ENCODE measurements at regions not wholly inside any gene's neighbourhood (a gene's known extent, or its start where the extent isn't known, plus 50 kb on each side); places are given as distances from the start of the nearest gene placed in this dataset.

GRCh38 chr2:2879071-2879470 is 498.5 kb downstream of the EIPR1 start:
- Histone ChIP-seq H3K36me3 (ENCODE audit: insufficient read depth, low read length) (no peaks in the 10 kb centered on the region), H3K27me3 (ENCODE audit: control insufficient read depth in 1 of 2, insufficient read depth in 2 of 2, low read length in 2 of 2) (no peaks in the 10 kb centered on the region), H3K4me1 (ENCODE audit: insufficient read depth, low read length) (no peaks in the 10 kb centered on the region), H3K4me3 (ENCODE audit: low read depth in 1 of 2, low read length in 2 of 2) (no peak overlapping the region), H3K9ac (ENCODE audit: low read length) (no peak overlapping the region), H3K9me3 (ENCODE audit: low read length) (peaks cover 12% of the 10 kb centered on the region), H3K27ac (ENCODE audit: low read depth, low read length) (no peak overlapping the region)

- Histone ChIP-seq H3K27ac (ENCODE audit: low read depth, low read length) (no peak overlapping the region), H3K9ac (ENCODE audit: low read length) (no peak overlapping the region)
Measured at GRCh38 chr2:2877427-2877826, 500.2 kb downstream of the EIPR1 start.

GRCh38 chr2:2876331-2877221 is 501.0 kb downstream of the EIPR1 start:
- H3K27me3 ChIP-seq (ENCODE audit: control insufficient read depth in 1 of 2, insufficient read depth in 2 of 2, low read length in 2 of 2) = no peaks in the 10 kb centered on the region
- no peaks in the 10 kb centered on the region for H3K36me3 ChIP-seq (ENCODE audit: insufficient read depth, low read length)
- no peak overlapping the region for H3K27ac ChIP-seq (ENCODE audit: low read depth, low read length)
- no peaks in the 10 kb centered on the region for H3K9me3 ChIP-seq (ENCODE audit: low read length)
- H3K4me1 ChIP-seq (ENCODE audit: insufficient read depth, low read length) = no peaks in the 10 kb centered on the region
- no peak overlapping the region for H3K9ac ChIP-seq (ENCODE audit: low read length)
- no peak overlapping the region for H3K4me3 ChIP-seq (ENCODE audit: low read depth in 1 of 2, low read length in 2 of 2)

More at GRCh38 chr2:2877427-2877826, 500.2 kb downstream of the EIPR1 start:
- no peak overlapping the region for H3K4me3 ChIP-seq (ENCODE audit: low read depth in 1 of 2, low read length in 2 of 2)
- peaks cover 2% of the 10 kb centered on the region for H3K9me3 ChIP-seq (ENCODE audit: low read length)
- H3K36me3 ChIP-seq (ENCODE audit: insufficient read depth, low read length) = no peaks in the 10 kb centered on the region
- H3K27me3 ChIP-seq (ENCODE audit: control insufficient read depth in 1 of 2, insufficient read depth in 2 of 2, low read length in 2 of 2) = no peaks in the 10 kb centered on the region
- no peaks in the 10 kb centered on the region for H3K4me1 ChIP-seq (ENCODE audit: insufficient read depth, low read length)

- Histone ChIP-seq H3K36me3 (ENCODE audit: insufficient read depth, low read length) (no peaks in the 10 kb centered on the region), H3K27me3 (ENCODE audit: control insufficient read depth in 1 of 2, insufficient read depth in 2 of 2, low read length in 2 of 2) (no peaks in the 10 kb centered on the region), H3K9me3 (ENCODE audit: low read length) (no peaks in the 10 kb centered on the region), H3K4me1 (ENCODE audit: insufficient read depth, low read length) (no peaks in the 10 kb centered on the region), H3K4me3 (ENCODE audit: low read depth in 1 of 2, low read length in 2 of 2) (no peak overlapping the region), H3K9ac (ENCODE audit: low read length) (no peak overlapping the region), H3K27ac (ENCODE audit: low read depth, low read length) (no peak overlapping the region)
Measured at GRCh38 chr2:2875831-2876230, 501.8 kb downstream of the EIPR1 start.

- no peaks in the 10 kb centered on the region for H3K4me1 ChIP-seq (ENCODE audit: insufficient read depth, low read length)
- no peaks in the 10 kb centered on the region for H3K36me3 ChIP-seq (ENCODE audit: insufficient read depth, low read length)
- H3K27me3 ChIP-seq (ENCODE audit: control insufficient read depth in 1 of 2, insufficient read depth in 2 of 2, low read length in 2 of 2) = no peaks in the 10 kb centered on the region
- no peak overlapping the region for H3K4me3 ChIP-seq (ENCODE audit: low read depth in 1 of 2, low read length in 2 of 2)
- no peaks in the 10 kb centered on the region for H3K9me3 ChIP-seq (ENCODE audit: low read length)
- H3K9ac ChIP-seq (ENCODE audit: low read length) = no peak overlapping the region
- H3K27ac ChIP-seq (ENCODE audit: low read depth, low read length) = no peak overlapping the region
Measured at GRCh38 chr2:2875296-2875695, 502.3 kb downstream of the EIPR1 start.

GRCh38 chr2:2874805-2875204 is 502.8 kb downstream of the EIPR1 start:
- H3K9ac ChIP-seq (ENCODE audit: low read length) = no peak overlapping the region
- H3K36me3 ChIP-seq (ENCODE audit: insufficient read depth, low read length) = no peaks in the 10 kb centered on the region
- H3K4me3 ChIP-seq (ENCODE audit: low read depth in 1 of 2, low read length in 2 of 2) = no peak overlapping the region
- no peak overlapping the region for H3K27ac ChIP-seq (ENCODE audit: low read depth, low read length)
- H3K4me1 ChIP-seq (ENCODE audit: insufficient read depth, low read length) = no peaks in the 10 kb centered on the region
- H3K9me3 ChIP-seq (ENCODE audit: low read length) = no peaks in the 10 kb centered on the region
- H3K27me3 ChIP-seq (ENCODE audit: control insufficient read depth in 1 of 2, insufficient read depth in 2 of 2, low read length in 2 of 2) = no peaks in the 10 kb centered on the region

GRCh38 chr2:2874341-2874740 is 503.3 kb downstream of the EIPR1 start:
- Histone ChIP-seq H3K36me3 (ENCODE audit: insufficient read depth, low read length) (no peaks in the 10 kb centered on the region), H3K9ac (ENCODE audit: low read length) (no peak overlapping the region), H3K27ac (ENCODE audit: low read depth, low read length) (no peak overlapping the region), H3K27me3 (ENCODE audit: control insufficient read depth in 1 of 2, insufficient read depth in 2 of 2, low read length in 2 of 2) (no peaks in the 10 kb centered on the region), H3K4me3 (ENCODE audit: low read depth in 1 of 2, low read length in 2 of 2) (no peak overlapping the region), H3K9me3 (ENCODE audit: low read length) (no peaks in the 10 kb centered on the region), H3K4me1 (ENCODE audit: insufficient read depth, low read length) (no peaks in the 10 kb centered on the region)

GRCh38 chr2:2873450-2873811 is 504.2 kb downstream of the EIPR1 start:
- no peak overlapping the region for H3K9ac ChIP-seq (ENCODE audit: low read length)
- no peaks in the 10 kb centered on the region for H3K36me3 ChIP-seq (ENCODE audit: insufficient read depth, low read length)
- no peaks in the 10 kb centered on the region for H3K4me1 ChIP-seq (ENCODE audit: insufficient read depth, low read length)

GRCh38 chr2:2872713-2873449 is 504.7 kb downstream of the EIPR1 start:
- no peak overlapping the region for H3K4me3 ChIP-seq (ENCODE audit: low read depth in 1 of 2, low read length in 2 of 2)
- H3K36me3 ChIP-seq (ENCODE audit: insufficient read depth, low read length) = no peaks in the 10 kb centered on the region
- no peaks in the 10 kb centered on the region for H3K9me3 ChIP-seq (ENCODE audit: low read length)
- no peak overlapping the region for H3K27ac ChIP-seq (ENCODE audit: low read depth, low read length)
- no peaks in the 10 kb centered on the region for H3K4me1 ChIP-seq (ENCODE audit: insufficient read depth, low read length)
- no peak overlapping the region for H3K9ac ChIP-seq (ENCODE audit: low read length)
- H3K27me3 ChIP-seq (ENCODE audit: control insufficient read depth in 1 of 2, insufficient read depth in 2 of 2, low read length in 2 of 2) = no peaks in the 10 kb centered on the region

More at GRCh38 chr2:2873450-2873811, 504.2 kb downstream of the EIPR1 start:
- no peaks in the 10 kb centered on the region for H3K27me3 ChIP-seq (ENCODE audit: control insufficient read depth in 1 of 2, insufficient read depth in 2 of 2, low read length in 2 of 2)
- no peak overlapping the region for H3K4me3 ChIP-seq (ENCODE audit: low read depth in 1 of 2, low read length in 2 of 2)
- no peaks in the 10 kb centered on the region for H3K9me3 ChIP-seq (ENCODE audit: low read length)
- H3K27ac ChIP-seq (ENCODE audit: low read depth, low read length) = no peak overlapping the region

- no peak overlapping the region for H3K9ac ChIP-seq (ENCODE audit: low read length)
- no peaks in the 10 kb centered on the region for H3K4me1 ChIP-seq (ENCODE audit: insufficient read depth, low read length)
- H3K27me3 ChIP-seq (ENCODE audit: control insufficient read depth in 1 of 2, insufficient read depth in 2 of 2, low read length in 2 of 2) = no peaks in the 10 kb centered on the region
- H3K9me3 ChIP-seq (ENCODE audit: low read length) = no peaks in the 10 kb centered on the region
- H3K27ac ChIP-seq (ENCODE audit: low read depth, low read length) = no peak overlapping the region
- no peaks in the 10 kb centered on the region for H3K36me3 ChIP-seq (ENCODE audit: insufficient read depth, low read length)
- no peak overlapping the region for H3K4me3 ChIP-seq (ENCODE audit: low read depth in 1 of 2, low read length in 2 of 2)
Measured at GRCh38 chr2:2872309-2872617, 505.4 kb downstream of the EIPR1 start.

GRCh38 chr2:2871480-2872308 is 505.9 kb downstream of the EIPR1 start:
- Histone ChIP-seq H3K9me3 (ENCODE audit: low read length) (no peaks in the 10 kb centered on the region), H3K9ac (ENCODE audit: low read length) (no peak overlapping the region)

More at GRCh38 chr2:2871480-2872308, 505.9 kb downstream of the EIPR1 start:
- no peak overlapping the region for H3K4me3 ChIP-seq (ENCODE audit: low read depth in 1 of 2, low read length in 2 of 2)
- no peaks in the 10 kb centered on the region for H3K4me1 ChIP-seq (ENCODE audit: insufficient read depth, low read length)
- H3K36me3 ChIP-seq (ENCODE audit: insufficient read depth, low read length) = no peaks in the 10 kb centered on the region
- no peak overlapping the region for H3K27ac ChIP-seq (ENCODE audit: low read depth, low read length)
- H3K27me3 ChIP-seq (ENCODE audit: control insufficient read depth in 1 of 2, insufficient read depth in 2 of 2, low read length in 2 of 2) = no peaks in the 10 kb centered on the region

All from muscle layer of colon (tissue), 2 donors.